ENCODE measurements at regions not wholly inside any gene's neighbourhood (a gene's known extent, or its start where the extent isn't known, plus 50 kb on each side); places are given as distances from the start of the nearest gene placed in this dataset.

GRCh38 chr10:16227674-16228073 lies 209.1 kb upstream of the PTER start:
- no peak for DNase-seq
- no peak overlapping the region for H3K4me3 Mint-ChIP-seq (ENCODE audit: unreplicated experiment)
- TF ChIP-seq CTCF (IDR thresholded peaks at IDR 0.05; ENCODE audit: partially characterized antibody, unreplicated experiment) = no peak
- no peaks in the 10 kb centered on the region for H3K9me3 Mint-ChIP-seq (ENCODE audit: unreplicated experiment)
- H3K4me1 Mint-ChIP-seq (ENCODE audit: low read depth, unreplicated experiment) = peaks cover 3% of the 10 kb centered on the region
- H3K27me3 Mint-ChIP-seq (ENCODE audit: unreplicated experiment) = peaks cover 3% of the 10 kb centered on the region
- H3K27ac Mint-ChIP-seq (ENCODE audit: unreplicated experiment) = no peak overlapping the region
- peaks cover 4% of the 10 kb centered on the region for H3K36me3 Mint-ChIP-seq (ENCODE audit: unreplicated experiment)

GRCh38 chr10:16231176-16231575 lies 205.6 kb upstream of the PTER start:
- peaks cover 3% of the 10 kb centered on the region for H3K4me1 Mint-ChIP-seq (ENCODE audit: low read depth, unreplicated experiment)
- no peaks in the 10 kb centered on the region for H3K9me3 Mint-ChIP-seq (ENCODE audit: unreplicated experiment)
- no peak overlapping the region for H3K4me3 Mint-ChIP-seq (ENCODE audit: unreplicated experiment)
- TF ChIP-seq CTCF (IDR thresholded peaks at IDR 0.05; ENCODE audit: partially characterized antibody, unreplicated experiment) = no peak
- no peaks in the 10 kb centered on the region for H3K27me3 Mint-ChIP-seq (ENCODE audit: unreplicated experiment)
- H3K36me3 Mint-ChIP-seq (ENCODE audit: unreplicated experiment) = no peaks in the 10 kb centered on the region
- no peak overlapping the region for H3K27ac Mint-ChIP-seq (ENCODE audit: unreplicated experiment)
- no peak for DNase-seq

- TF ChIP-seq CTCF (IDR thresholded peaks at IDR 0.05; ENCODE audit: partially characterized antibody, unreplicated experiment) = no peak
- no peaks in the 10 kb centered on the region for H3K9me3 Mint-ChIP-seq (ENCODE audit: unreplicated experiment)
- no peaks in the 10 kb centered on the region for H3K36me3 Mint-ChIP-seq (ENCODE audit: unreplicated experiment)
- no peak for DNase-seq
- no peak overlapping the region for H3K4me3 Mint-ChIP-seq (ENCODE audit: unreplicated experiment)
- H3K27ac Mint-ChIP-seq (ENCODE audit: unreplicated experiment) = no peak overlapping the region
- H3K27me3 Mint-ChIP-seq (ENCODE audit: unreplicated experiment) = no peaks in the 10 kb centered on the region
- peaks cover 3% of the 10 kb centered on the region for H3K4me1 Mint-ChIP-seq (ENCODE audit: low read depth, unreplicated experiment)
Measured at GRCh38 chr10:16231734-16232435, 204.9 kb upstream of the PTER start.

- DNase-seq = no peak
- H3K9me3 Mint-ChIP-seq (ENCODE audit: unreplicated experiment) = no peaks in the 10 kb centered on the region
- peaks cover 3% of the 10 kb centered on the region for H3K4me1 Mint-ChIP-seq (ENCODE audit: low read depth, unreplicated experiment)
- H3K4me3 Mint-ChIP-seq (ENCODE audit: unreplicated experiment) = no peak overlapping the region
- no peaks in the 10 kb centered on the region for H3K36me3 Mint-ChIP-seq (ENCODE audit: unreplicated experiment)
- no peaks in the 10 kb centered on the region for H3K27me3 Mint-ChIP-seq (ENCODE audit: unreplicated experiment)
- H3K27ac Mint-ChIP-seq (ENCODE audit: unreplicated experiment) = no peak overlapping the region
- TF ChIP-seq CTCF (IDR thresholded peaks at IDR 0.05; ENCODE audit: partially characterized antibody, unreplicated experiment) = no peak
Measured at GRCh38 chr10:16232441-16232840, 204.4 kb upstream of the PTER start.

GRCh38 chr10:16234916-16235315 lies 201.9 kb upstream of the PTER start:
- no peak for TF ChIP-seq CTCF (IDR thresholded peaks at IDR 0.05; ENCODE audit: partially characterized antibody, unreplicated experiment)
- Mint-ChIP-seq H3K27me3 (ENCODE audit: unreplicated experiment) (no peaks in the 10 kb centered on the region), H3K36me3 (ENCODE audit: unreplicated experiment) (no peaks in the 10 kb centered on the region), H3K4me1 (ENCODE audit: low read depth, unreplicated experiment) (peaks cover 3% of the 10 kb centered on the region), H3K27ac (ENCODE audit: unreplicated experiment) (no peak overlapping the region), H3K4me3 (ENCODE audit: unreplicated experiment) (no peak overlapping the region), H3K9me3 (ENCODE audit: unreplicated experiment) (no peaks in the 10 kb centered on the region)
- no peak for DNase-seq

All from glutamatergic neuron (in vitro differentiated cells).